NCI-H2029 treated with DMSO at 0.1 percent for 48 hours (cell line): ENCODE measurements at regions not wholly inside any gene's neighbourhood (a gene's known extent, or its start where the extent isn't known, plus 50 kb on each side); places are given as distances from the start of the nearest gene placed in this dataset.
"Not testable (repeated sequence)": the region's sequence is repeated elsewhere in the genome, so short reads cannot be mapped to it uniquely, and the experiment has no call there.

Experiments
- DNase-seq: peaks from one replicate; lab custom pipeline; 2025; lab: John Stamatoyannopoulos, UW

- DNase-seq, result no peak
Observed at GRCh38 chr1:199791495-199791894, 236.0 kb upstream of the NR5A2 start.

- no peak for DNase-seq
Observed at GRCh38 chr1:199792874-199793273, 234.6 kb upstream of the NR5A2 start.

- no peak for DNase-seq
Observed at GRCh38 chr1:199794105-199794863, 233.2 kb upstream of the NR5A2 start.

GRCh38 chr1:199799116-199799515, 228.4 kb upstream of the NR5A2 start:
- no peak for DNase-seq

- DNase-seq, result no peak
Observed at GRCh38 chr1:199804526-199804925, 223.0 kb upstream of the NR5A2 start.

GRCh38 chr1:199808110-199808870, 219.2 kb upstream of the NR5A2 start:
- DNase-seq, result no peak

GRCh38 chr1:199809311-199809710, 218.2 kb upstream of the NR5A2 start:
- DNase-seq, result no peak

- DNase-seq, result no peak
Observed at GRCh38 chr1:199811163-199811562, 216.3 kb upstream of the NR5A2 start.

GRCh38 chr1:199813198-199813597, 214.3 kb upstream of the NR5A2 start:
- DNase-seq, result no peak

GRCh38 chr1:199815947-199816346, 211.6 kb upstream of the NR5A2 start:
- DNase-seq, result no peak

GRCh38 chr1:199817266-199817665, 210.2 kb upstream of the NR5A2 start:
- no peak for DNase-seq

GRCh38 chr1:199821029-199821779, 206.3 kb upstream of the NR5A2 start:
- peak; percentile 71 for DNase-seq

- DNase-seq, result no peak
Observed at GRCh38 chr1:199832451-199832850, 195.1 kb upstream of the NR5A2 start.

- DNase-seq, result no peak
Observed at GRCh38 chr1:199834711-199835110, 192.8 kb upstream of the NR5A2 start.

GRCh38 chr1:199836430-199836829, 191.1 kb upstream of the NR5A2 start:
- DNase-seq, result no peak

GRCh38 chr1:199837321-199837720, 190.2 kb upstream of the NR5A2 start:
- no peak for DNase-seq

GRCh38 chr1:199839608-199840007, 187.9 kb upstream of the NR5A2 start:
- DNase-seq, result not testable (repeated sequence)

- not testable (repeated sequence) for DNase-seq
Observed at GRCh38 chr1:199843096-199843495, 184.4 kb upstream of the NR5A2 start.

GRCh38 chr1:199843861-199844260, 183.6 kb upstream of the NR5A2 start:
- DNase-seq, result no peak

GRCh38 chr1:199847021-199847420, 180.5 kb upstream of the NR5A2 start:
- DNase-seq, result no peak

- DNase-seq, result no peak
Observed at GRCh38 chr1:199851439-199852140, 175.9 kb upstream of the NR5A2 start.

- DNase-seq, result no peak
Observed at GRCh38 chr1:199854686-199855321, 172.7 kb upstream of the NR5A2 start.
